Anterior cingulate cortex (tissue), 58 donors: ENCODE measurements at regions not wholly inside any gene's neighbourhood (a gene's known extent, or its start where the extent isn't known, plus 50 kb on each side); places are given as distances from the start of the nearest gene placed in this dataset.
"Not testable (repeated sequence)": the region's sequence is repeated elsewhere in the genome, so short reads cannot be mapped to it uniquely, and the experiment has no call there.

Source experiments
- DNase-seq, 58 donors: peaks; one replicate each; lab custom pipeline; 2025; lab: John Stamatoyannopoulos, UW

GRCh38 chr2:76075126-76075525 is 364.4 kb upstream of the GCFC2 start:
- DNase-seq = no peak

- no peak for DNase-seq
Observed at GRCh38 chr2:76073992-76074604, 363.4 kb upstream of the GCFC2 start.

GRCh38 chr2:76050196-76050595 is 339.5 kb upstream of the GCFC2 start:
- no peak for DNase-seq

- DNase-seq = no peak
Observed at GRCh38 chr2:76044701-76045100, 334.0 kb upstream of the GCFC2 start.

GRCh38 chr2:76039505-76039904 is 328.8 kb upstream of the GCFC2 start:
- DNase-seq = no peak

- no peak for DNase-seq
Observed at GRCh38 chr2:76027761-76028160, 317.0 kb upstream of the GCFC2 start.

- DNase-seq = no peak
Observed at GRCh38 chr2:76019128-76019527, 308.4 kb upstream of the GCFC2 start.

GRCh38 chr2:76009484-76009883 is 298.8 kb upstream of the GCFC2 start:
- no peak for DNase-seq

- DNase-seq = no peak
Observed at GRCh38 chr2:76008001-76008702, 297.4 kb upstream of the GCFC2 start.

GRCh38 chr2:76000425-76000824 is 289.7 kb upstream of the GCFC2 start:
- DNase-seq = peak in 2 of 58 donors; percentile 4 to 18

GRCh38 chr2:75998451-75998850 is 287.7 kb upstream of the GCFC2 start:
- DNase-seq = no peak

- no peak for DNase-seq
Observed at GRCh38 chr2:75994759-75995158, 284.0 kb upstream of the GCFC2 start.

GRCh38 chr2:75988622-75989021 is 277.9 kb upstream of the GCFC2 start:
- not testable (repeated sequence) for DNase-seq

- DNase-seq = no peak
Observed at GRCh38 chr2:75986617-75987016, 275.9 kb upstream of the GCFC2 start.

GRCh38 chr2:75982719-75983118 is 272.0 kb upstream of the GCFC2 start:
- DNase-seq = no peak

- no peak for DNase-seq
Observed at GRCh38 chr2:75964646-75965045, 253.9 kb upstream of the GCFC2 start.

- DNase-seq = no peak
Observed at GRCh38 chr2:75960472-75961009, 249.8 kb upstream of the GCFC2 start.

- DNase-seq = no peak
Observed at GRCh38 chr2:75959724-75960471, 249.2 kb upstream of the GCFC2 start.

GRCh38 chr2:75954761-75955160 is 244.0 kb upstream of the GCFC2 start:
- no peak for DNase-seq

- DNase-seq = no peak
Observed at GRCh38 chr2:75952173-75952572, 241.5 kb upstream of the GCFC2 start.

GRCh38 chr2:75949385-75950030 is 238.8 kb upstream of the GCFC2 start:
- DNase-seq = no peak
